GM19395 (cell line): ENCODE measurements at regions not wholly inside any gene's neighbourhood (a gene's known extent, or its start where the extent isn't known, plus 50 kb on each side); places are given as distances from the start of the nearest gene placed in this dataset.
"Not testable (repeated sequence)": the region's sequence is repeated elsewhere in the genome, so short reads cannot be mapped to it uniquely, and the experiment has no call there.

Experiments
- ATAC-seq: cut with Tn5 transposase; IDR thresholded peaks from one replicate; pipeline ENCODE4 v1.9.1; 2021; ENCODE audit warnings: mild to moderate bottlenecking, moderate library complexity; ENCODE audit not compliant: unreplicated experiment

DNA sequence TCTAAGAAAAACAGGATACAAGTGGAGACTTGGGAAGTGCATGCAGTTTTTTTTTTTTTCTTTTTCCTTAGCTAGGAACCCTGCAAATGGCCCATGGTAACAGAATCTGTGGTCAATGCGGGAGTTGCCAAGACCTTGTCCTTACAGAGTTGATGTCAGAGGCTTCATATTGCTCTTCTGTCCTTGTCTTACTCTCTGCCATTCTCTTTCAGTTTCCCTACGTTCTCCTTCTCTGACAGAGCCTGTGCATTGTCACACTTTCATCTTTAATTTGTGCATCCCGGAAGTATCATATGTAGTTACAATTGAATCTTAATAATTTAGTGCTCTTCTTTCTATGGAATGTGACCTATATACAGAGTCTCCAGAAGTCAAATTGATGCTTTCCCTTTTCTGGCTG, 986.9 kb downstream of the TMEM121 start:
- no peak for ATAC-seq

DNA sequence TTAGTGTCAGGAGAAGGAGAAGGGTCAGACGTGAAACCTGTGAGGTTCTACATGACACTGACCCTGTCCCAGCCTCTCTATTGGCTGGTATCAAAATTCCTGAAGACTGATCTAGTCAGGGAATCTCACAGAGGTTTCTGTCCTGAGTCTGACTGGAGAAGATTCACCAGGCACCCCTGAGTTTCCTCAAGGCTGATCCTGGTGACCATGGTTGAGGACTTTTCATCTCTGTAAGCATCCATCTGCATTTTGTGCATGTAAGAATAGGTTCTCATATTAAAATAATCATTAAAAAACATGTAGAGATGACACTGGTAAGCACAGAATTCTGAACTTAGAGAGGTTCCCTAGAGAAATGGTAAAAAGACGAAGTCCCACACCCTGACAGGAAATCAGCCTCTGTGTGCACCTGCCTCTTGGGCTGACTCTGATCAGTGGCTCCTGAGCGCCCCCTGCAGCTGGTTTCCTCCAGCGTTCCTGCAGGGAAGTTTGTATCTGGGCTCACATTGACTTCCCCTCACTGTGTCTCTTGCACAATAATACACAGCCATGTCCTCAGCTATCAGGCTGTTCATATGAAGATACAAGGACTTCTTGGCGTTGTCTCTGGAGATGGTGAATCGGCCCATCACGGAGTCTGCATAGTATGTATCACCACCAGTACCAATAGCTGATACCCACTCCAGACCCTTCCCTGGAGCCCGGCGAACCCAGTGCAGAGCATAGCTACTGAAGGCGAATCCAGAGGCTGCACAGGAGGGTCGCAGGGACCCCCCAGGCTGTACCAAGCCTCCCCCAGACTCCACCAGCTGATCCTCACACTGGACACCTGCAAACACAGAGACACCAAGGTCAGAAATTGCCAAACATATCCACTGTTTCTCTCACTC, 991.9 kb downstream of the TMEM121 start:
- ATAC-seq: no peak

DNA sequence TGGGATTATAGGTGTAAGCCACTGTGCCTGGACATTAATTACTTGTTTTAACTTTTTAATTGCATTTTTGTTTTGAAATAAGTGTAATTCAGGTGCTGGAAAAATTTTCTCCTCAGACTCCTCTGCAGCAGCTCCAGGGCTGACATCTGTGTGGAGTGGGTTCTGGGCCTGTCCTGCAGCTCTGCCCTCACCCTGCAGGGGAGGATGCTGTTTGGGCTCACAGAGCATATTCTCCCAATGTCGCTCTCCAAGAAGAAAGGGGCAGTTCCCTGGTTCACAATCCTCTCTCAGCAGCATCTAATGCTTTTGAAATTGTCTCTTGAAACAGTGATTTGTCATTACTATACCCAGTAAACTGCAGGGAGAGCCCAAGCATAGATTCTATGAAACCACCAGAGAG, 995.7 kb downstream of the TMEM121 start:
- ATAC-seq: not testable (repeated sequence)

DNA sequence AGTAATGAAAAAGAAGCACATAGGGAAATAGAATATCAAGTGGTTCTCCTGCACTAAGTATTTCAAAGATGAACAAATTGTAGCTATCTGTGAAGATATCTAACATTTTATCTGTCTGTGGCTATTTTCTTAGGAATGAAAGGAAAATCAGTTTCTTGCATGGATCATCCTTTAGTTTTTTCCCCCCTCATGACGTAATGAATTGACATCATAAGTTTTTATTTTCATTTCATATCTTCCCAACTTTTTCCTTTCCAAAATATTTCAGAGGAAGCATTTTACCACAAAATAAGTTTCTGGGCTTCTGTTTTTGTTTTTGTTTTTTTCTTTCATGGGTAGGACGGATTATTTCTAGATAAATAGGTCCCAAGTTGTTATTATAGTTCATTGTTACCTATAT, 996.6 kb downstream of the TMEM121 start:
- ATAC-seq: no peak

DNA sequence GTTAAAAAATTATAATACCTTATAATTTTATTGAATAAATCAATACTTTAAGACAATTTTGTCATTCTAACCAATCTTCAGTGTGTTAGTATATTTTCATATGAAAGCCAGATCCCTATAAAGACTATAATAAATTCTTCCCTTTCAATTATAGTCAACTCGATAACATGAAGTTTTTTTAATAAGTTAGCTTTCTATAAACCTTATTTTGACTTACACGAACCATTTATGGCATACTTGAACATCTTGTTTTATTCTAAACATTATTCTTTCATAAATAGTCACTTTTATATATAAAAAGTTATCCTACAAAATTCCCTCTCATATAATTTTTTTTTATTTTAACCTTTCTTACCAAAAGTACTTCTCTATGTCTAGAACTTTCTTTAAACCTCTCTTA, 1002.3 kb downstream of the TMEM121 start:
- no peak for ATAC-seq

DNA sequence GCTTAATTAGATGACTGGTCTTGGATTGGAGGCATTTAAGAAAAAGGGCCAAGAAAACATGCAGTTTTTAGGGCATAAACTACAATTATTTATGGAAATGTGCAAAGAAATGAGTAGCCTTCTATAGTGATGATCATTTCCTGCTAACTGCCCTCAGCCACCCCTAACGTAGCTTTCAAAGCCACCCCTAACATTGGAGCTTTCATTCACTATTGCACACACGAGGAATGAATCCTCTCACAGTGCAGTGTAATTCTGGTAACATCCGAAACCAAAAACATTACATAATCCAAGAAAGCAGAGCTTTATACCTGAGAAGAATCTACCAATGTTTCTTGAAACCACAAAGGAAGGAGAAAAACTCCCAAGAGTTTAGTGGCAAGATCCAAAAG, 1003.6 kb downstream of the TMEM121 start:
- ATAC-seq: no peak

DNA sequence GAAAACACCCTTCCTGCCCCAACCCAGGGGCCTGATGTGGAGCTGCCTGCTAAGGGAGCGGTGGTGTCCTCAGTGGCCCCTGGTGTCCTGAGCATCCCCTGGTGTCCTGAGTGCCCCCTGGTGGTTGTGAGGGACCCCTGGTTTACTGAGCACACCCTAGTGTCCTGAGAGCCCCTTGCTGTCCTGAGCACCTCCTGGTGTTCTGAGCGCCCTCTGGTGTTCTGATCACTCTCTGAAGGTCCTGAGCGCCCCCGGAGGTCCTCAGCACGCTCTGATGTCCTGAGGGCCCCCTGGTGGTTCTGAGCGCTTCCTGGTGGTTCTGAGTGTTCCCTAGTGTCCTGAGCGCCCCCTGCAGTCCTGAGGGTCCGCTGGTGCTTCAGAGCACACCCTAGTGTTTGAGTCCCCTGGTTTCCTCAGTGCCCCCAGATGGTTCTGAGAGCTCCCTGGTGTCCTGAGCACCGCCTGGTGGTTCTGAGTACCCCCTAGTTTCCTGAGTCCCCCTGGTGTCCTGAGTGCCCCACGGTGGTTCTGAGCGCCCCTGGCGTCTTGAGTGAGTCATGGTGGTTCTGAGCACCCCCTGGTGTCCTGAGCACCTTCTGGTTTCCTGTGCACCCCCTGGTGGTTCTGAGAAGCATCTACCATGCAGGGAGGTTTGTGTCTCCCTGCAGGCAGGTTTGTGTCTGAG, 1004.2 kb downstream of the TMEM121 start:
- no peak for ATAC-seq

DNA sequence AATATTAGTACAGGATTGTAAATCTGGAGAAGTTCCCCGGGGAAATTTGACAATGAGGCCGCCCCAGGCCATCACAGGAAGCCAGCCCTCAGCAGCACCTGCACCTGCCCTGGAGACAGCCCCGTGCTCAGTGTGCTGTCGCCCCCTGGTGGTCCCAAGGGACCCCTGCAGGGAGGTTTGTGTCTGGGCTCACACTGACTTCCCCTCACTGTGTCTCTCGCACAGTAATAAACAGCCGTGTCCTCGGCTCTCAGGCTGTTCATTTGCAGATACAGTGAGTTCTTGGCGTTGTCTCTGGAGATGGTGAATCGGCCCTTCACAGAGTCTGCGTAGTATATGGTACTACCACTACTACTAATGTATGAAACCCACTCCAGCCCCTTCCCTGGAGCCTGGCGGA, 1011.2 kb downstream of the TMEM121 start:
- not testable (repeated sequence) for ATAC-seq

DNA sequence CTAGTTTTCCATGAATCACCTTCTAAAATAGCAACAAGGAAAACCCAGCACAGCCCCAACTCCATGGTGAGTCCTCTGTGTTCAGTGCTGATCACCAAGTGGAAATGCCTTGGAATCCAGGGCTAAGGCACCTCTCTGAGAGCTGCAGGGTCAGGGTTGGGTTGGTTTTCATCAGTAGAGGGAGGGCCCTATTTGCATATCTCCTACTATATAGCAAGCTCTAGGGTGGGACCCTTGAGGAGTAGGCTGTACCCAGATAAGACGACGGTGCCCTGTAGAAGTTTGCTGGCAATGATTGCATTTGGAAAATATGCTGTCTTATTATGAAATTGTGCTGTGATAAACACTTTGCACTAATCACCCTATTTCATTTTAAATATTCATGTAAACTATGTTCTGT, 1011.8 kb downstream of the TMEM121 start:
- no peak for ATAC-seq

DNA sequence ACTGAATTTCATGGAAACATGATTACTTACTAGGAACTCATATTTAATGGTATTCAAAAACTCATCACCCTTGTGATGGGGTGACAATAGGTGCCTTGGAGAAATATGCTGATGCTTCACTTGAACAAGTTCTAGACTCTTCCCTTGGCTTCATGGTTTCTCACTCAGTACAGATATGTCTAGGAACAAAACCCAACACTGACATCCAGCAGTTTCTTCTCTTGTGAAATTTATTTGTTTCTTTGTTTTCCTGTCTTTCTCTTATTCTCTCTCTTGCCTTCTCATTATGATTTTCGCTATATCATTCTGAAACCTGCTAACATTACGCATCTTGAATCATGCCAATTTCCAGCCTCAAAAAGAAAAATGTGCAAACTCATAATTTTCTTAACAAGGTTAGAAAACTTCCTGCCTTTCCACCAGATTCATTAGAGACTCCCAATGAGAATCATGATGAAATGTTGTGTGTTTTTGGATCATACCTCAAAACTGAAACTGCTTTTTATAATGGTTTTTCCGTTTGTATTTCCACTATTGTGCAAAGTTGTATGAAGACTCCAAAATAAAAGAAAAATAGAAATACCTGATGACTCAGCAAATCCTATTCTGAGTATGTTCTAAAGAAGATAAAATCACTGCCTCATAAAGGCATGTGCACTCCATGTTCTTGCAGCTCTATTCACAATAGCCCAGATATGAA, 1021.5 kb downstream of the TMEM121 start:
- no peak for ATAC-seq

DNA sequence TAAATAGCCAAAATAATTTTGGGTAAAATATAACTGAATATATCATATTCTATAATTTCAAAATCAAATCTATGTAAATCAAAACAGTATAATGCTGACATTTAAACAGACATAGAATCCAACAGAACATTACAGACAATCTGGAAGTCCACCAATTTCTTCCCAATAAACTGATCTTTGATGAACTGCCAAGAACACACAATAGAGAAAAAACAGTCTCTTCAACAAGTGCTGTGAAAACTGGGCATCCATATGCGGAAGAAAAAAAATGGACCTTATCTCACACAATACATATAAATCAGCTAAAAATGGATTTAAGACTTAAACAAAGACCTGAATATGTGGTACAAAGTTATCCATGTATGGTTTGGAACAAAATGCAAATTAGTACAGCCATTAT, 1022.7 kb downstream of the TMEM121 start:
- ATAC-seq: no peak

DNA sequence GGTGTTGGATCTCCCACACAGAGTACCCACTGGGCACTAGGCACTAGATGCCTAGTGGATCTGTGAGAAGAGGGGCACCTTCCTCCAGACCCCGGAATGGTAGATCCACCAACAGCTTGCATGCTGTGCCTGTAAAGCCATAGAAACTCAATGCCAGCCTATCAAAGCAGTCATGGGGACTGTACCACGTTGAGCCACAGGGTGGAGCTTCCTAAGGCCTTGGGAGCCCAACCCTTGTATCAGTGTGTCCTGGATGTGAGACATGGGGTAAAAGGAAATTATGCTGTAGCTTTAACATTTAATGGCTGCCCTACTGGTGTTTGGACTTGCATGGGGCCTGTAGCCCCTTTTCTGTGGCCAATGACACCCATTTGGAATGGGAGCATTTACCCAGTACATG, 1024.9 kb downstream of the TMEM121 start:
- no peak for ATAC-seq

DNA sequence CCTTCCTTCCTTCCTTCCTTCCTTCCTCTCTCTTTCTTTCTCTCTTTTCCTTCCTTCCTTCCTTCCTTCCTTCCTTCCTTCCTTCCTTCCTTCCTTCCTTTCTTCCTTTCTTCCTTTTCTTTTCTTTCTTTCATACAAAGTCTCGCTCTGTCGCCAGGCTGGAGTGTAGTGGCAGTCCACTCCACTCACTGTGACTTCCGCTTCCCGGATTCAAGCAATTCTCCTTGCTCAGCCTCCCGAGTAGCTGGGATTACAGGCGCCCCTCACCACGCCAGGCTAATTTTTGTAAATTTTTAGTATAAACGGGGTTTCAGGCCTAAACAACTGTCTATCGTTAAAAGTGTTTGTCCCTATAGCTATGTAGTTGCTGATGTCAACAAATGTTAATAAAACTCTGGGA, 1029.8 kb downstream of the TMEM121 start:
- not testable (repeated sequence) for ATAC-seq

DNA sequence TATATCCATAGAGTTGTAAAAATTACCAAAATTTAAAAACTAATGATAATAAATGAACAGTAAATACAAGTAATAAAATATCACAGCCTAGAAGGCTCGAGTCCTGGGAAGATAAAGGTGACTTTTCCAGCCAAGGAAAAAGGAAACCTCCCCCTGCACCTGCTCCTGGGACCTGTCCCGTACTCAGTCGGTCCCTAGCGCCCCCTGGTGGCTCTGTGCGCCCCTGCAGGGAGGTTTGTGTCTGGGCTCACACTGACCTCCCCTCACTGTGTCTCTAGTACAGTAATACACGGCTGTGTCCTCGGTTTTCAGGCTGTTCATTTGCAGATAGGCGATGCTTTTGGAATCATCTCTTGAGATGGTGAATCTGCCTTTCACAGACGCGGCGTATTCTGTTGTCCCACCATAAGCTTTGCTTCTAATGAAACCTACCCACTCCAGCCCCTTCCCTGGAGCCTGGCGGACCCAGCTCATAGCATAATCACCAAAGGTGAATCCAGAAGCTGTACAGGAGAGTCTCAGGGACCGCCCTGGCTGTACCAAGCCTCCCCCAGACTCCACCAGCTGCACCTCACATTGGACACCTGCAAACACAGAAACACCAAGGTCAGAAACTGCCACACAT, 1030.4 kb downstream of the TMEM121 start:
- ATAC-seq: no peak

DNA sequence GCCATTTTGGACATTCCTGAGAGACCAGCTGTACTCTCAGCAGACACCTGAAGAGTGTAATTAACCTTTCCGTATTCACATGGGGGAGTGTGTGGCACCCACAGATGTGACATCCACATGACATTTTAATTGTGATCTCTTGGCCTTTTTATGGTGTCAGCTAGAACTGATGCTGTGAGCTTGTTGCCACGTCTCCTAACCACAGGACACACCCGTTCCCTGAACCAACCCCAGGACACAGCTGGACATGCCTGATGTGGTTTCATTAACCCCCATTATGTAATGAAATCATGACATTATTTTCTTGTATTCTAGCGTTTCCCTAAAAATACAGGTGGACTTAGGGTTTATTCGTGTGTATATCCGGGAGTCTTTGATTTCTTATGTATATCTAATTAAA, 1036.1 kb downstream of the TMEM121 start:
- no peak for ATAC-seq

DNA sequence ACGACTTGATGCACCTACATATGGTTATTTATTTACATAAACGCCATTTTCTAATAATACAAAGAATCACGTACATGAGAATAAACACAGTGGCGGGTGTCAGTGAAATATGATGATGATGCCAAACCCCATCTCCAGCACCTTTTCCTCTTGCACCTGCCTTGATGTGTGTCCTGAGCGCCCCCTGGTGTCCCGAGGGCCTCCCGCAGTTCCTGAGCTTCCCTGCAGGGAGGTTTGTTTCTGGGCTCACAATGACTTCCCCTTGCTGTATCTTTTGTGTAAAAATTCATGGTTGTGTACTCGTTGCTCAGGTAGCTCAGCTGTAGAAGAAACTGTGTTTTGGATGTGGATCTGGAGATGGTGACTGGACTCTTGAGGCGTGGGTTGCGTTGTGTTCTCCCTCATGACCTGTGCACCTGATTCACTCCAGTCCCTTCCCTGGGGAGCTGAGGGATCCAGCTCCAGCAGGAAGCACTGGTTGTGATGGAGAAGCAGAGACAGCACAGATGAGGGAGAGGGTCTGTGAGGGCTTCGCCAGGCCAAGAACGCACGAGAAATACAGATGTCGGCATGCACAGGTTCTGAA, 1037.8 kb downstream of the TMEM121 start:
- ATAC-seq: no peak

DNA sequence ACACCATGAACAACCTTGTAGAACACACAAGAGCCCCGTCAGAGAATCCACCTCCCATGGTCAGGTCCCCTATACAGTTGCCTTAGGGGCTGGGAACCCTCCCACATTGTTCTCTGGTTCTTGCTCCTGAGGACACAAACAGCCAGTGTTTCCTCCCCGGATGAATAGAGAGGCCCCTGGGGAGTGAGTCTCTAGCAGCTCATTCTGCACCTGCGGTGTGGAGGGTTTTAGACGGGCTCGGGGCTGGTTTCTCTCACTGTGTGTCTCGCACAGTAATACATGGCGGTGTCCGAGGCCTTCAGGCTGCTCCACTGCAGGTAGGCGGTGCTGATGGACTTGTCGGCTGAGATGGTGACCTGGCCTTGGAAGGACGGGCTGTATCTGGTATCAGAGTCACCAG, 1052.1 kb downstream of the TMEM121 start:
- ATAC-seq: no peak

DNA sequence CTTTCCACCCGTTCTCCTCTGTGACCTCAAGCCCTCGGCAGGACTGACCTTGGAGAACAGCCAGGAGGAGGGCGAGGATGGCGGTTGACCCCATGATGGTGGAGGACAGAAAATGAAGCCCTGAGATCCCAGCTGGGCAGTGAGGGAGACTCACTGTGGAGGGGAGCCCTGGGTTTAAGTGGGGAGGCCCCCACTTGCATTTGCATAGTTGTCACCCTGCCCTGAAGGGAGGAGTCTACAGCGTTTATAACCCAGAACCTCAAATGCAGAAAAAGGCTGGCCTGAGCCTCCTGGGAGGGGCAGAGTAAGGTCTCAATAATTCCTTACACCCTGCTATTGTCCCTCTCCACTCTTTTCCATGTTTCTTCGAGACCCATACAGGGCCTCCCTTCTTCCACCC, 1052.7 kb downstream of the TMEM121 start:
- ATAC-seq: no peak

DNA sequence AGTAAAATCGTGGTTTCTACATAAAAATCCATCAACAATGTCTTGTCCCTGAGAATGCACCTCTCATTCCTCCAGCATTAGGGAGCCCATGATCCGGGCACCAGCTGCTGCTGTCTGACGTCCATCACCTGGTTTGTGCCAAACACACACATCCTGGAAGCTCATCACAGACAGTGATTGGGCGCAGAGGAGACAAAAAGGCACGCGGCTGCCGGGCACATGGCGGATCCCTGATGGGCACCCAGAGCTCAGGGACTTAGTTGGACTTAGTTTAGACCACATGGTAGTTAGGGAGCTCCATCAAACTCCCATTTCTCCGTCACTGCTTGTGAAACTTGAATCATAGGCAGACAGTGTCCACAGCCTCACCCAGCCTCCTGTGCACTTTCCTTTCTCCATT, 1059.3 kb downstream of the TMEM121 start:
- ATAC-seq: no peak

DNA sequence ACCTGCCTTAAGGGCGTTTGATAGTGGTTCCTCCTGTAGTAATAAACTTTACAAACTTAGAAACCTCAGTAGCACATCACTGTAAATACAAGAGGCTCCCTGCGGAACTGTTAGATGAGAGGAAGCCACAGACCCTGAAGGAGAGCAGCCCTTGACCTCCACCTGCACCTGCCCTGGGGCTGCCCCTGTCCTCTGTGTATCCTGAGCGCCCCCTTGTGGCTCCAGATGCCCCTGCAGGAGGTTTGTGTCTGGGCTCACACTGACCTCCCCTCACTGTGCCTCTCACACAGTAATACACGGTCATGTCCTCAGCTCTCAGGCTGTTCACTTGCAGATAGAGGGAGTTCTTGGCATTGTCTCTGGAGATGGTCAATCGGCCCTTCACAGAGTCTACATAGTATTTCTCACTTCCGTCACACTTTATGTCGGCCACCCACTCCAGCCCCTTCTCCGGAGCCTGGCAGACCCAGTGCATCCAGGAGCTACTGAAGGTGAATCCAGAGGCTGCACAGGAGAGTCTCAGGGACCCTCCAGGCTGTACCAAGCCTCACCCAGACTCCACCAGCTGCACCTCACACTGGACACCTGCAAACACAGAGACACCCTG, 1059.8 kb downstream of the TMEM121 start:
- ATAC-seq: no peak

DNA sequence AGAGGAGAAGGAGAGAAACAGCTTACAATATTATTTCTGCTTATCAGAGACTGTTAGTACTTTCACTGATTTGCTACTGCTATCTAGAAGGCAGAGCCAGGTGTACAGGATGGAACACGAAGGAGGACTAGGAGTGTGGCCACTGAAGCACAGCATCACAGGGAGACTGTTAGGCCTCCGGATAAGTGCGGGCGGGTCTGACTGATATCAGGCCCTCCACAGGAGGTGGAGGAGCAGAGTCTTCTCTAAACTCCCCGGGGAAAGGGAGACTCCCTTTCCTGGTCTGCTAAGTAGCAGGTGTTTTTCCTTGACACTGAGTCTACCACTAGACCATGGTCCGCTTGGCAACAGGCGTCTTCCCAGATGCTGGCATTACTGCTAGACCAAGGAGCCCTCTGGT, 1065.2 kb downstream of the TMEM121 start:
- ATAC-seq: not testable (repeated sequence)
